ENCODE measurements at regions not wholly inside any gene's neighbourhood (a gene's known extent, or its start where the extent isn't known, plus 50 kb on each side); places are given as distances from the start of the nearest gene placed in this dataset.

- Histone ChIP-seq H3K9me2 (replicated peaks; ENCODE audit: insufficient read depth) (no peaks in the 10 kb centered on the region), H3K79me2 (no peaks in the 10 kb centered on the region), H3K4me1 (ENCODE audit: insufficient read depth) (no peaks in the 10 kb centered on the region), H2AFZ (no peak overlapping the region), H3K4me3 (no peak overlapping the region), H3K27ac (no peak overlapping the region), H3K27me3 (peaks cover 5% of the 10 kb centered on the region), H3K4me2 (no peak overlapping the region), H3K9me3 (ENCODE audit: low read depth) (no peaks in the 10 kb centered on the region), H3K36me3 (replicated peaks; ENCODE audit: insufficient read depth, low read depth) (no peaks in the 10 kb centered on the region), H4K20me1 (ENCODE audit: insufficient read depth, poor library complexity, severe bottlenecking) (no peaks in the 10 kb centered on the region)
- 97% methylated on average over 2 of the region's 2 CpGs for WGBS (ENCODE audit: low lambda C conversion rate, missing lambda C conversion rate)
- TF ChIP-seq, protein P1, sequence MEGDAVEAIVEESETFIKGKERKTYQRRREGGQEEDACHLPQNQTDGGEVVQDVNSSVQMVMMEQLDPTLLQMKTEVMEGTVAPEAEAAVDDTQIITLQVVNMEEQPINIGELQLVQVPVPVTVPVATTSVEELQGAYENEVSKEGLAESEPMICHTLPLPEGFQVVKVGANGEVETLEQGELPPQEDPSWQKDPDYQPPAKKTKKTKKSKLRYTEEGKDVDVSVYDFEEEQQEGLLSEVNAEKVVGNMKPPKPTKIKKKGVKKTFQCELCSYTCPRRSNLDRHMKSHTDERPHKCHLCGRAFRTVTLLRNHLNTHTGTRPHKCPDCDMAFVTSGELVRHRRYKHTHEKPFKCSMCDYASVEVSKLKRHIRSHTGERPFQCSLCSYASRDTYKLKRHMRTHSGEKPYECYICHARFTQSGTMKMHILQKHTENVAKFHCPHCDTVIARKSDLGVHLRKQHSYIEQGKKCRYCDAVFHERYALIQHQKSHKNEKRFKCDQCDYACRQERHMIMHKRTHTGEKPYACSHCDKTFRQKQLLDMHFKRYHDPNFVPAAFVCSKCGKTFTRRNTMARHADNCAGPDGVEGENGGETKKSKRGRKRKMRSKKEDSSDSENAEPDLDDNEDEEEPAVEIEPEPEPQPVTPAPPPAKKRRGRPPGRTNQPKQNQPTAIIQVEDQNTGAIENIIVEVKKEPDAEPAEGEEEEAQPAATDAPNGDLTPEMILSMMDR (IDR thresholded peaks at IDR 0.05; ENCODE audit: poor library complexity), result no peak
- TF ChIP-seq EZH2phosphoT487 (IDR thresholded peaks at IDR 0.05; ENCODE audit: low read depth, severe bottlenecking, unreplicated experiment), result no peak
- no peak for TF ChIP-seq EZH2 (IDR thresholded peaks at IDR 0.05; ENCODE audit: borderline replicate concordance)
- DNase-seq (ENCODE audit: low spot score), result no peak
Measured at GRCh38 chr5:168041583-168041982, 249.9 kb upstream of the WWC1 start.

DNA sequence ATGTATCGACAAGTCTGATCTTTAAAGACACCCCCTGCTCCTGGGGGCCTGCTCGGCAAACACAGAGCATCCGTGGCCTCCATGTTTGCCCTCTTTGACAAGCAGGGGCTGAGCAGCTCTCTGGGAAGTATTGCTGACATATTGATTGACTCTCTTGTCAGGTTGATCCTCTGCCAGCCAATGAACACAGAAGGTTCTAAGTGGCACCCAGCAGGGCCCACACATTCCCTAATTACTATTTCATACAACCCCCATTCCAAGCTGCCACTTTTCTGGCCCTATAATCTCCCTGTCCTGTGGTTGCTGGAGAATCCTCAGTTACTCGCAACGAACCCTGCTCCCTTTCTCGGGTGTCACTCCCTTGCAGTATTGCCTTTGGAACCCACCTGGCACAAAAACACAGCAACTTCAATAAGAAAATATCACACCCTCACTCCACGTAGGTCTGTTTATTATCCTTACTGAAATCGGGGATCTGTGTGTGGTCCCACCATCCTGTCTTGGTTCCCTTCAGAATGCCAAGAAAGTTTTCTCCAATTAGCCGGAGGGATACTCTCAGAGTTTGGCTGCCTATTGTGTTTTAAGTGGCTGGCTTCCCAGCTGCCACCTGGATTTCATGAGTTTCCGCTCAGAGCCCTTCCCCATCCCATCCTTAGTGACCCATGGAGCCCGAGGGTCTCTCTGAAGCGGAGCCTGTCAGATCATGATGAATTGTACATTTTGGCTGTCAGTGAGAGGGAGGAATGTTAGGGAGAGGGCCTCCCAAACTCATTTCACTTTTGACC is 249.0 kb upstream of the WWC1 start:
- H3K9me3 ChIP-seq (ENCODE audit: low read depth), result no peaks in the 10 kb centered on the region
- H3K4me1 ChIP-seq (ENCODE audit: insufficient read depth), result no peaks in the 10 kb centered on the region
- 67% methylated on average over 12 of the region's 12 CpGs for WGBS (ENCODE audit: low lambda C conversion rate, missing lambda C conversion rate)
- H3K4me3 ChIP-seq, result no peak overlapping the region
- no peak overlapping the region for H3K4me2 ChIP-seq
- no peak for DNase-seq (ENCODE audit: low spot score)
- H3K27ac ChIP-seq, result no peak overlapping the region
- H3K9me2 ChIP-seq (replicated peaks; ENCODE audit: insufficient read depth), result no peaks in the 10 kb centered on the region
- H3K27me3 ChIP-seq, result peaks cover 5% of the 10 kb centered on the region
- no peaks in the 10 kb centered on the region for H4K20me1 ChIP-seq (ENCODE audit: insufficient read depth, poor library complexity, severe bottlenecking)
- no peaks in the 10 kb centered on the region for H3K36me3 ChIP-seq (replicated peaks; ENCODE audit: insufficient read depth, low read depth)
- TF ChIP-seq, protein P1 (IDR thresholded peaks at IDR 0.05; ENCODE audit: poor library complexity), result no peak
- TF ChIP-seq EZH2 (IDR thresholded peaks at IDR 0.05; ENCODE audit: borderline replicate concordance) (no peak), EZH2phosphoT487 (IDR thresholded peaks at IDR 0.05; ENCODE audit: low read depth, severe bottlenecking, unreplicated experiment) (no peak)
- no peak overlapping the region for H2AFZ ChIP-seq
- no peaks in the 10 kb centered on the region for H3K79me2 ChIP-seq

DNA sequence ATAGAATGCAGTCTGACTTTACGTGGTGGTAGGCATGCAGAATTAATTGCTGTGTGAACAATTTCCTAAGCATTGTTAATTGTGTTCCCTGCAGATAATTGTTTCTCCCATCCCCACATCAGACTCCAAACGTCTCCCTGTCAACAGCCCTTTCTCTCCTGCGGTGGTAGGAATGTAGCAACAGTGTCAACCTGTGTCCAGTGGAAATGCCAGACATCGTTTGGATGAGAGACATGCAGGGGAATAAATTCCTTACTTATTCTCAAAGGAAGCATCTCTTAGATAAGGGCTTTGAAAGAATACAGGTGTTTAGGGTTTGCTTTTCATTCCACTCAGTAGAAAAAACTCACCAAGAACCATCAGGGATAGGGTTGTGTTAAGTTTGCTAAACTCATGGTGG is 245.3 kb upstream of the WWC1 start:
- H3K27me3 ChIP-seq, result peaks cover 6% of the 10 kb centered on the region
- no peaks in the 10 kb centered on the region for H3K36me3 ChIP-seq (replicated peaks; ENCODE audit: insufficient read depth, low read depth)
- H3K4me3 ChIP-seq, result no peak overlapping the region
- WGBS (ENCODE audit: low lambda C conversion rate, missing lambda C conversion rate), result 41% methylated on average over 4 of the region's 4 CpGs
- no peaks in the 10 kb centered on the region for H3K4me1 ChIP-seq (ENCODE audit: insufficient read depth)
- H2AFZ ChIP-seq, result no peak overlapping the region
- no peaks in the 10 kb centered on the region for H3K79me2 ChIP-seq
- H4K20me1 ChIP-seq (ENCODE audit: insufficient read depth, poor library complexity, severe bottlenecking), result no peaks in the 10 kb centered on the region
- H3K4me2 ChIP-seq, result no peak overlapping the region
- no peak for TF ChIP-seq EZH2phosphoT487 (IDR thresholded peaks at IDR 0.05; ENCODE audit: low read depth, severe bottlenecking, unreplicated experiment)
- TF ChIP-seq, protein P1 (IDR thresholded peaks at IDR 0.05; ENCODE audit: poor library complexity), result no peak
- TF ChIP-seq EZH2 (IDR thresholded peaks at IDR 0.05; ENCODE audit: borderline replicate concordance), result no peak
- H3K9me3 ChIP-seq (ENCODE audit: low read depth), result no peaks in the 10 kb centered on the region
- no peaks in the 10 kb centered on the region for H3K9me2 ChIP-seq (replicated peaks; ENCODE audit: insufficient read depth)
- no peak overlapping the region for H3K27ac ChIP-seq
- no peak for DNase-seq (ENCODE audit: low spot score)

Measured in hepatocyte (in vitro differentiated cells).